IPS DF 6.9 (cell line): ENCODE measurements at regions not wholly inside any gene's neighbourhood (a gene's known extent, or its start where the extent isn't known, plus 50 kb on each side); places are given as distances from the start of the nearest gene placed in this dataset.

Experiments used
- DNase-seq: peaks from one replicate; pipeline ENCODE4 v3.0.0-alpha.2; 2013; ENCODE audit warnings: low read depth, low spot score
- H3K27ac ChIP-seq: one replicate; pipeline ENCODE4 v1.5.1; 2013; ENCODE audit warnings: low read length, control low read depth
- H3K27me3 ChIP-seq: 2 replicates; pipeline ENCODE4 v1.6.1; 2013; ENCODE audit warnings: mild to moderate bottlenecking, low read length; ENCODE audit not compliant: control insufficient read depth, insufficient read depth
- H3K36me3 ChIP-seq: 2 replicates; pipeline ENCODE4 v1.6.1; 2013; ENCODE audit warnings: low read length; ENCODE audit not compliant: control insufficient read depth, insufficient read depth
- H3K4me1 ChIP-seq: 2 replicates; pipeline ENCODE4 v1.6.1; 2013; ENCODE audit warnings: low read length; ENCODE audit not compliant: control insufficient read depth, insufficient read depth
- H3K4me3 ChIP-seq: 2 replicates; pipeline ENCODE4 v1.5.1; 2013; ENCODE audit warnings: mild to moderate bottlenecking, low read length
- H3K9me3 ChIP-seq: 2 replicates; pipeline ENCODE4 v1.6.1; 2013; ENCODE audit warnings: low read length, inconsistent platforms; ENCODE audit not compliant: control insufficient read depth, insufficient read depth
- WGBS: extraction: QIAGEN DNeasy Blood & Tissue Kit; methylation state at CpG from one replicate; pipeline ENCODE4 v1.1.7; 2013; ENCODE audit warnings: mixed read lengths, missing lambda C conversion rate; ENCODE audit not compliant: insufficient read length, insufficient coverage; 5-methylcytosine and 5-hydroxymethylcytosine counted together

DNA sequence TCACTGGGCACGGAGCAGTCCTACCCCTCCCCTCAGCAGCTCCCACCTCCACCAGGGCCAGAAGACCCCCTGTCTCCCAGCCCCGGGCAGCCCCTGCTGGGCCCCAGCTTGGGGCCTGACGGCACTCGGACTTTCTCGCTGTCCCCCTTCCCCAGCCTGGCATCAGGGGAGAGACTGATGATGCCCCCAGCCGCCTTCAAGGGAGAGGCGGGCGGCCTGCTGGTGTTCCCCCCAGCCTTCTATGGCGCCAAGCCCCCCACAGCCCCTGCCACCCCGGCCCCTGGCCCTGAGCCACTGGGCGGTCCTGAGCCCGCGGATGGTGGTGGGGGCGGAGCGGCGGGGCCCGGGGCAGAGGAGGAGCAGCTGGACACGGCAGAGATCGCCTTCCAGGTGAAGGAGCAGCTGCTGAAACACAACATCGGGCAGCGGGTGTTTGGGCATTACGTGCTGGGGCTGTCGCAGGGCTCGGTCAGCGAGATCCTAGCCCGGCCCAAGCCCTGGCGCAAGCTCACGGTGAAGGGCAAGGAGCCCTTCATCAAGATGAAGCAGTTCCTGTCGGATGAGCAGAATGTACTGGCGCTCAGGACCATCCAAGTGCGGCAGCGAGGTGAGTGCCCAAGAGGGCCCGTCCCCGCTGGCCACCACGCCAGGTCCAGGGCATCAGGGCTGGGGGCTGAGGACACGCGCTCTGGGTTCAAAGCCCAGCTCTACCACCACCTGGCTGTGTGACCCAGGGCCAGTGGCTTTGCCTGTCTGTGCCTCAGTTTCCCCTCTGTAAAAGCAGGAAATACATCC, 58.6 kb downstream of the PHETA1 start:
- Histone ChIP-seq H3K9me3 (peaks cover 2% of the 10 kb centered on the region), H3K4me1 (no peaks in the 10 kb centered on the region), H3K27me3 (no peaks in the 10 kb centered on the region), H3K36me3 (no peaks in the 10 kb centered on the region; the same call in 1 of the 2 replicates), H3K27ac (no peak overlapping the region), H3K4me3 (no peak overlapping the region)
- no peak for DNase-seq
- WGBS: no CpG with 5 or more reads among the region's 37 CpGs

DNA sequence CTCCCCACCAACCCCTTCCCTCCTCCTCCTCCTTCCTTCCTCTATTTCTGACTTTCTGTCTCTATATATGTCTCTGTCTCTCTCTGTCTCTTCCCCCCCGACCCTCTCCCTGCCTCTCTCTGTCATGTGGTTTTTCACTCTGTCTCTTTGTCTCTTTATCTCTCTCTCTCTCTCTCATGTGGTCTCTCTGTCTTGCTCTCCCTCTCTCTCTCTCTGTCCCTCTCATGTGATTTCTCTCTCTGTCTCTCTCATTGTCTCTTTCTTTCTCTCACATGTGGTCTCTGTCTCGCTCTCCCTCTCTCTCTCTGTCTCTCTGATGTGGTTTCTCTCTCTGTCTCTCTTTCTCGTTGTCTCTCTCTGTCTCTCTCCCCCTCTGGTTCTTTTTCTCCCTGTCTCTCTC, 59.3 kb downstream of the PHETA1 start:
- Histone ChIP-seq H3K27ac (no peak overlapping the region), H3K27me3 (no peaks in the 10 kb centered on the region), H3K4me3 (no peak overlapping the region), H3K4me1 (no peaks in the 10 kb centered on the region), H3K9me3 (peaks cover 7% of the 10 kb centered on the region), H3K36me3 (no peaks in the 10 kb centered on the region; the same call in 1 of the 2 replicates)
- DNase-seq: no peak
- WGBS: no CpG with 5 or more reads among the region's 3 CpGs

DNA sequence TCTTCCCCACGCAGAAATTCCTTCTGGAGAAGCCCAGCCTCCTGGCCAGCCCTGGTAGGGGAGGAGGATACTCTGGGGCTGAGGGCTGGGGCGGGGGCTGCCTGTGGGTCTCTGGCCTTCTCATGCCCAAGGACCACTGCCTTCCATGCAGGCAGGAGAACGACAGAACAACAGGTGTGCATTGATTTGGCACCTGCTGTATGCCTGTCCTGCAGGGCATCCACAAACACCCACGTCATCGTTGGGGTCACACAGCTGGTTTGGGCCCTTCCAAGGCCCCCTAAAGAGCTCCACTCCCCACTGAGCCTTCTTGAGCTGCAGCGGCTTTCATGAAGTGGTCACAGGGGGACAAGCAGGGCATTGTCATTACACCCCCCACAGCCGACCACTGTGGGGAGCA, 60.4 kb downstream of the PHETA1 start:
- Histone ChIP-seq H3K4me1 (no peaks in the 10 kb centered on the region), H3K36me3 (no peaks in the 10 kb centered on the region; the same call in 1 of the 2 replicates), H3K9me3 (peaks cover 7% of the 10 kb centered on the region), H3K4me3 (no peak overlapping the region), H3K27ac (no peak overlapping the region), H3K27me3 (no peaks in the 10 kb centered on the region)
- no CpG with 5 or more reads among the region's 7 CpGs for WGBS
- no peak for DNase-seq

DNA sequence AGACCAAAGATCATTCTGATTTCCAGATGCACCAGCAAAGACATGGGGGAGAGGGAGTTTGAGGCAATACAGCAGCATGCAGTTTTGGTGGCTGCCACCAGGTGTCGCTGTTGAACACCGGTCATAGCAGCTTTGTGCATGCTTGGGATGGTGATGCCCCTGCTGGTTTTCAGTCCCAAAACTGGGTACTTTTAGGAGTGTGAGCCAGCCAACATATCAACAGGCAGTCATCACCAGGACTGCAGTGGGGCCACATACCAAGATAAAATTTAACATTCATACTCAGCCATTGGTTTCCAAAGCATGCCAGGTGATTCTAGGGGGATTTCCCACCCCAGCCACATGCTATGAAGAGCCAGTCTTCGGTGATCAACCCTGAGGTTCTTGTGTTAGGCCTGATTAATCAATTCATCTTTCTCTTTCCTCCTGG, 64.2 kb downstream of the PHETA1 start:
- H3K27ac ChIP-seq: no peak overlapping the region

DNA sequence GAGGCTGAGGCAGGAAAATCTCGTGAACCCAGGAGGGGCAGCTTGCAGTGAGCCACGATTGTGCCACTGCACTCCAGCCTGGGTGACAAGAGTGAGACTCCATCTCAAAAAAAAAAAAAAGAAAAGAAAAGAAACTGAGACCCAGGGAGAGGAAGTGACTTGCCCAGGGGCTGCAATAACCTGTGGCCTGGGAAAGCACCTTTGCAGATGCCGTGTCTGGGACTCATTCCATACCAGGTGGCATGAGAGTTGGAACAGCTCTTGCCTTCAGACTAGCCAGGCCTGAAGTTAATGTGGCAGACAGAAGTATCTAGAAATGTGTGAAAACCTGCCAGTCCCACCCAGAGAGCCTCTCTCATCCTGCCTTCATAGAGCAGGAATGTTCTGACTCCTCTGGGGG, 65.4 kb downstream of the PHETA1 start:
- H3K9me3 ChIP-seq: peaks cover 7% of the 10 kb centered on the region
- H3K27me3 ChIP-seq: no peaks in the 10 kb centered on the region
- H3K36me3 ChIP-seq: no peaks in the 10 kb centered on the region; the same call in 1 of the 2 replicates
- H3K4me1 ChIP-seq: no peaks in the 10 kb centered on the region
- no peak overlapping the region for H3K4me3 ChIP-seq
- DNase-seq: no peak
- no peak overlapping the region for H3K27ac ChIP-seq
- no CpG with 5 or more reads among the region's 3 CpGs for WGBS

More for the DNA sequence above, 64.2 kb downstream of the PHETA1 start:
- no peaks in the 10 kb centered on the region; the same call in 1 of the 2 replicates for H3K36me3 ChIP-seq
- no peaks in the 10 kb centered on the region for H3K27me3 ChIP-seq
- no peak for DNase-seq
- peaks cover 7% of the 10 kb centered on the region for H3K9me3 ChIP-seq
- WGBS: no CpG with 5 or more reads among the region's 3 CpGs
- no peaks in the 10 kb centered on the region for H3K4me1 ChIP-seq
- no peak overlapping the region for H3K4me3 ChIP-seq

DNA sequence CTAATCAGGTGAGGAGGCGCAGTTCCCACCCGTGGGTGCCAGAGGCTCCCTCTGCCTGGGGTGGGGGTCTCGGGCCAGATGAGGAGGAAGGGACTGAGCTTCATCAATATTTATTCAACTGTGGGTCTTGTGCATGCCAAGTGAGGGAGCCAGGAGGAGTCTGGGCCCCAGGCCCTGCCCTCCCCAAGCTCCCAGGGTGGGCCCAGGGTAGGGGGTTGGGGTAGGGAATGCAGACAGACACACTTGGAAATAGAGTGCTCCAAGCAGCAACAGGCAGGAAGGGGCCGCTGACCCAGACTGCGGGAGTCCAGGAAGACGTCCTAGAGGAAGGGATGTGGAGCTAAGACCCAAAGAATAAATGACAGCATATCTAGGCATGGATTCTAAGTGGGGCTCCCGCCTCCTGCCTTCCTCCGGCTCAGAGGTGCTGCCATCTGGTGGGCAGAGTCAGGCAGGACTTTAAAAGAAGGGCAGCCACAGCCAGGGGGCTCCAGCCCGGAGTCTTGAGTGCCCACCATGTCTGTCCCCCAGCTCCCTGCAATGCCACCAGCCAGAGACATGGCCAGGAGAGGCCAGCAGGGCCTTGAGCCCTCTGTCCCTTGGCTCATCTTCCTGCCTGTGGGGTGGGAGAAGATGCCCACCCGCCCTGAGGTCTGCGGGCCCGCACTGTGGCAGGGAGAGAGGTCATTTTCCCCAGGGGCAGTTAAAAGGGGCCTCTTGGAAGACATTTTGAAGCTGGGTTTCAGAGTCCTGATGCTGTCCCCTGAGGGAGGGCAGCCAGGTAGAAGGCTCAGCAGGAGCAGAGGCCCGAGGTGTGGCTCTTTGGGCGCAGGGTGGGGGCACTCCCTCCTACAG, 70.1 kb downstream of the PHETA1 start:
- H3K9me3 ChIP-seq: no peaks in the 10 kb centered on the region
- DNase-seq: no peak

DNA sequence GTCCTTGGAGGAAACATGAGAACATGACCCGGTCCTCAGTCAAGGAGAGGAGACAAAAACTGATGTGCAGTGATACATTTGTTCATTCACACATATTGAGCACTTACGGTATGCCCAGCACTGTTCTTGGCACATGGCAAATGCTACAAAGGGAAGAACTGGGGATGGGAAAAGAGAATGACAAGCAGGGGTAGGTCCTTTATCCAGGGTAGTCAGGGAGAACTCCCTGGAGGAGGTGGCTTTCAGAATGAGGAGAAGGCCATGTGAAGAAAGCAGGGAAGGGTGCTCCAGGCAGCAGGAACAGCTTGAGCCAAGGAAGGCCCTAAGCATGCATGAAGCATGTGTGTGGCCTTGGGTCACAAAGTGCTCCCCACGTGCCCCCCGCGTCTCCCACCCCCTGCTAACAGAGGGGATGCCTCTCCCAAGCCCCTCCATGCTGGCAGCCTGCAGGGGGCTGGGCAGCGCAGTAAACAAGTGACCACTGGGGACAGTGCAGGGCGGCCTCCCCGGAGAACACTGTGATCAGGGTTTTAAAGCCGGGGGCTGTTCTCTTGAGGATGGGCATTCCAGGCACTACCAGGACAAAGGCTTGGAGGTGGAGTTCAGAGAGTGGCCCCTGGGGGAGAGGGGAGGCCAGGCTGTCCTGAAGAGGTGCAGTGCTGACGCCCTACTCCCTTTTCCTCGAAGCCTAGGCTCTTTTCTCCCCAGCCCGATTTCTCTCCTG, 71.0 kb downstream of the PHETA1 start:
- no peak for DNase-seq
- H3K9me3 ChIP-seq: no peaks in the 10 kb centered on the region
- H3K4me3 ChIP-seq: no peak overlapping the region
- H3K27ac ChIP-seq: no peak overlapping the region
- no peaks in the 10 kb centered on the region for H3K36me3 ChIP-seq
- WGBS: no CpG with 5 or more reads among the region's 12 CpGs
- H3K27me3 ChIP-seq: no peaks in the 10 kb centered on the region
- H3K4me1 ChIP-seq: no peaks in the 10 kb centered on the region; the same call in 1 of the 2 replicates

More for the DNA sequence above, 70.1 kb downstream of the PHETA1 start:
- no peak overlapping the region for H3K27ac ChIP-seq
- no peak overlapping the region for H3K4me3 ChIP-seq
- no peaks in the 10 kb centered on the region for H3K36me3 ChIP-seq
- no peaks in the 10 kb centered on the region for H3K27me3 ChIP-seq
- WGBS: no CpG with 5 or more reads among the region's 14 CpGs
- no peaks in the 10 kb centered on the region; the same call in 1 of the 2 replicates for H3K4me1 ChIP-seq

DNA sequence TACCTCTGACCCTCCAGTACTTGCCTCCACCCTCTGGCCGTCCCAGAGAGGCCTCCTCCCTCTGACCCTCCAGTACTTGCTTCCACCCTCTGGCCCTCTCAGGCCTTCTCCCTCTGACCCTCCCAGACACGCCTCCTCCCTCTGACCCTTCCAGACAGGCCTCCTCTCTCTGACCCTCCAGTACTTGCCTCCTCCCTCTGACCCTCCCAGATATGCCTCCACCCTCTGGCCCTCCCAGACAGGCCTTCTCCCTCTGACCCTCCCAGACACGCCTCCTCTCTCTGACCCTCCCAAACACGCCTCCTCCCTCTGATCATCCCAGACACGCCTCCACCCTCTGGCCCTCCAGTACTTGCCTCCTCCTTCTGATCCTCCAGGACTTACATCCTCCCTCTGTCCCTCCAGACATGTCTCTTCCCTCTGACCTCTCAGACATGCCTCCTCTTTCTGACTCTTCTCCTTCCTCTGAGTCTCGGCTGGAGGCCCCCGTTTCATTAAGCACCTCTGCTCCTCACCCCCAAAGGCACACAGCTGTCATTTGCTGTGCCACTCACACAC, 71.9 kb downstream of the PHETA1 start:
- Histone ChIP-seq H3K27me3 (no peaks in the 10 kb centered on the region), H3K9me3 (no peaks in the 10 kb centered on the region), H3K36me3 (no peaks in the 10 kb centered on the region), H3K4me3 (no peak overlapping the region), H3K27ac (no peak overlapping the region), H3K4me1 (no peaks in the 10 kb centered on the region; the same call in 1 of the 2 replicates)
- WGBS: no CpG with 5 or more reads among the region's 7 CpGs
- DNase-seq: no peak

DNA sequence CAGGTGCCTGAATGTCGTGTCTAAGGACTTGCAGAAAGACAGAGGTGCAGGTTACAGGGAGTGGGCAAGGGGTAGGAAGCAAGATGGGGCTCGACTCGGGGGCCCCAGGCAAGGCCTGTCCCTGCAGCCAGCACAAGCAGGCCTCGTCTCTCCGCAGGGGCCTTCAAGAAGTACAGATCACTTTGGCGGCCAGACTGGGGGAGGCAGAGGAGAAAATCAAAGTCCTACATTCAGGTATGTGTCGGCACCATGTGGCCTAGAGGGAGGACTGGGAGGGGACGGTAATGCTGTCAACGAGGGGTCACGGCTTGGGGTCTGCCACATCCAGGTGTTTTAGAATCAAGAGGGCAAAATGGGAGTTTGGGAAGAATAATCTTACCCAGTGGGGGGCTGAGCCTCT, 73.7 kb downstream of the PHETA1 start:
- Histone ChIP-seq H3K4me3 (no peak overlapping the region), H3K4me1 (no peaks in the 10 kb centered on the region; the same call in 1 of the 2 replicates), H3K36me3 (no peaks in the 10 kb centered on the region), H3K9me3 (no peaks in the 10 kb centered on the region), H3K27ac (no peak overlapping the region), H3K27me3 (no peaks in the 10 kb centered on the region)
- no peak for DNase-seq
- WGBS: no CpG with 5 or more reads among the region's 10 CpGs
